HepG2 (cell line): ENCODE measurements at regions not wholly inside any gene's neighbourhood (a gene's known extent, or its start where the extent isn't known, plus 50 kb on each side); places are given as distances from the start of the nearest gene placed in this dataset.

Experiments used
- ATAC-seq: fragments of 200-7000 bp; cut with Tn5 transposase; 3 replicates; pipeline ENCODE4 v1.9.1; 2020; ENCODE audit warnings: mild to moderate bottlenecking, moderate library complexity
- BruUV-seq: library from RNA; stranded (reverse); fragments of 400-500 nt; replicated peaks from 2 replicates; lab custom pipeline; 2021; lab: Mats Ljungman, UMichigan
- CTCF ChIA-PET: fragments of 300-600 bp; formaldehyde crosslinking; extraction: SDS; loops from one replicate; lab custom pipeline; 2021; ENCODE audit warnings: low total read pairs, inconsistent platforms, low intra/inter-chr PET ratio; lab: Yijun Ruan, JAX
- POLR2A ChIA-PET: fragments of 350-600 bp; sonication (Branson Sonifier 250); formaldehyde crosslinking; loops from one replicate; lab custom pipeline; 2020; ENCODE audit warnings: antibody characterized with exemption, inconsistent platforms; lab: Yijun Ruan, JAX
- DNase-seq: peaks from one replicate; pipeline ENCODE4 v3.0.0-alpha.2; 2015; ENCODE audit warnings: low spot score
- FAIRE-seq: peaks from 3 replicates; lab custom pipeline; 2011; peaks lifted over from hg19 to GRCh38; lab: Jason Lieb, UNC
- H2AFZ ChIP-seq: one replicate; pipeline ENCODE4 v1.6.1; 2011; ENCODE audit warnings: low read length, inconsistent platforms
- H3K27ac ChIP-seq: fragments of 300-600 bp; 3 replicates; pipeline ENCODE4 v1.8.0; 2011; ENCODE audit warnings: mixed run types, mild to moderate bottlenecking, mixed read lengths, low read length, inconsistent platforms; ENCODE audit not compliant: insufficient read depth; ENCODE audit errors: extremely low read length
- H3K27me3 ChIP-seq, 2 experiments: fragments of 200-600 bp in 1 of 2; 2 replicates in 1 of 2; 3 replicates in 1 of 2; pipeline versions ENCODE4 v1.6.0 to v1.8.0; 2011; ENCODE audit warnings: low read length in 2 of 2, mild to moderate bottlenecking in 2 of 2, moderate library complexity in 2 of 2, inconsistent platforms in 1 of 2; ENCODE audit not compliant: insufficient read depth in 2 of 2, control insufficient read depth in 1 of 2
- H3K36me3 ChIP-seq, 2 experiments: fragments of 200-600 bp in 1 of 2; replicated peaks in 1 of 2; 2 replicates in 1 of 2; 3 replicates in 1 of 2; pipeline versions ENCODE4 v1.5.1 to v1.8.0; 2011; ENCODE audit warnings: low read length in 2 of 2, inconsistent platforms in 1 of 2; ENCODE audit not compliant: insufficient read depth in 2 of 2, control insufficient read depth in 1 of 2
- H3K4me1 ChIP-seq: 2 replicates; pipeline ENCODE4 v1.5.1; 2012; ENCODE audit warnings: low read length, inconsistent platforms; ENCODE audit not compliant: insufficient read depth
- H3K4me2 ChIP-seq: 2 replicates; pipeline ENCODE4 v1.6.0; 2011; ENCODE audit warnings: low read depth, low read length, inconsistent platforms
- H3K4me3 ChIP-seq, 3 experiments: fragments of 200-600 bp in 1 of 3; sonication (generic), shearing (Covaris generic) in 1 of 3; replicated peaks in 1 of 3; 2 replicates each; pipeline ENCODE4 v1.5.1; 2011 to 2016; ENCODE audit warnings: low read length in 3 of 3, inconsistent platforms in 2 of 3, low read depth in 2 of 3, mild to moderate bottlenecking in 2 of 3, control low read depth in 1 of 3, mixed read lengths in 1 of 3; ENCODE audit not compliant: insufficient read depth in 1 of 3
- H3K79me2 ChIP-seq: one replicate; pipeline ENCODE4 v1.6.1; 2011; ENCODE audit warnings: low read length, inconsistent platforms; ENCODE audit not compliant: insufficient read depth
- H3K9ac ChIP-seq: 2 replicates; pipeline ENCODE4 v1.6.0; 2011; ENCODE audit warnings: mild to moderate bottlenecking, low read depth, low read length, inconsistent platforms; ENCODE audit not compliant: insufficient read depth
- H3K9me3 ChIP-seq: 2 replicates; pipeline ENCODE4 v1.5.1; 2012; ENCODE audit warnings: mild to moderate bottlenecking, low read length
- H4K20me1 ChIP-seq: 2 replicates; pipeline ENCODE4 v1.6.0; 2011; ENCODE audit warnings: inconsistent platforms, mild to moderate bottlenecking, low read length, moderate library complexity; ENCODE audit not compliant: insufficient read depth
- CREB1 ChIP-seq, 2 experiments: fragments of 450-650 bp in 1 of 2; IDR thresholded peaks; 2 replicates each; pipeline ENCODE4 v1.6.1; 2016 to 2017; ENCODE audit warnings: control low read depth in 1 of 2, mild to moderate bottlenecking in 1 of 2, missing compliant biosample characterization in 1 of 2, missing genetic modification characterization in 1 of 2
- FOXO1 ChIP-seq: sonication (generic); formaldehyde crosslinking; IDR thresholded peaks from 2 replicates; pipeline ENCODE4 v1.4.0; 2020; ENCODE audit warnings: missing genetic modification reagents
- IKZF4 ChIP-seq: sonication (generic); formaldehyde crosslinking; IDR thresholded peaks from 2 replicates; pipeline ENCODE4 v1.5.1; 2020; ENCODE audit warnings: borderline replicate concordance, mild to moderate bottlenecking, low read depth, missing genetic modification reagents; ENCODE audit errors: not compliant biosample characterization
- MTF2 ChIP-seq: sonication (generic); formaldehyde crosslinking; IDR thresholded peaks from 2 replicates; pipeline ENCODE4 v1.5.0; 2020; ENCODE audit warnings: missing genetic modification reagents, borderline replicate concordance
- NFIB ChIP-seq: sonication (generic); formaldehyde crosslinking; IDR thresholded peaks from 2 replicates; pipeline ENCODE4 v1.9.0; 2021; ENCODE audit warnings: missing genetic modification reagents, mild to moderate bottlenecking, borderline replicate concordance
- REXO4 ChIP-seq: sonication (generic); formaldehyde crosslinking; IDR thresholded peaks from 2 replicates; pipeline ENCODE4 v1.8.0; 2022; ENCODE audit warnings: missing genetic modification reagents, mild to moderate bottlenecking, borderline replicate concordance
- TRIM24 ChIP-seq: sonication (generic); formaldehyde crosslinking; IDR thresholded peaks from 2 replicates; pipeline ENCODE4 v1.8.0; 2022; ENCODE audit warnings: mild to moderate bottlenecking, missing genetic modification reagents
- ZFP82 ChIP-seq: sonication (generic); formaldehyde crosslinking; IDR thresholded peaks from 2 replicates; pipeline ENCODE4 v1.5.1; 2020; ENCODE audit warnings: mild to moderate bottlenecking, missing genetic modification reagents, borderline replicate concordance
- ZIK1 ChIP-seq: sonication (generic); formaldehyde crosslinking; IDR thresholded peaks from 2 replicates; pipeline ENCODE4 v1.5.0; 2020; ENCODE audit warnings: mild to moderate bottlenecking, low read depth, missing genetic modification reagents, borderline replicate concordance
- ZNF432 ChIP-seq: sonication (generic); formaldehyde crosslinking; IDR thresholded peaks from 2 replicates; pipeline ENCODE4 v1.5.0; 2020; ENCODE audit warnings: missing genetic modification reagents, mild to moderate bottlenecking, borderline replicate concordance
- ZNF616 ChIP-seq: sonication (generic); formaldehyde crosslinking; IDR thresholded peaks from 2 replicates; pipeline ENCODE4 v1.5.0; 2020; ENCODE audit warnings: low read depth, mild to moderate bottlenecking, missing genetic modification reagents
- ZNF704 ChIP-seq: sonication (generic); formaldehyde crosslinking; IDR thresholded peaks from 2 replicates; pipeline ENCODE4 v1.8.1; 2023; ENCODE audit warnings: mild to moderate bottlenecking, inconsistent platforms, moderate library complexity, missing genetic modification reagents, borderline replicate concordance
- ZNF710 ChIP-seq: sonication (generic); formaldehyde crosslinking; IDR thresholded peaks from 2 replicates; pipeline ENCODE4 v1.5.0; 2020; ENCODE audit warnings: mild to moderate bottlenecking, missing genetic modification reagents, borderline replicate concordance
- WGBS: methylation state at CpG from one replicate; pipeline ENCODE4 v1.1.6; 2017; ENCODE audit warnings: low lambda C conversion rate; 5-methylcytosine and 5-hydroxymethylcytosine counted together
- in situ Hi-C: cut with HindIII; loops from 2 replicates; pipeline ENCODE4 v1.10.0; 2017; ENCODE audit warnings: low pct_unique_long_range_greater_than_20kb; ENCODE audit not compliant: extremely low pct_ligation_motif_present
- intact Hi-C: fragments of 100-400 bp; cut with micrococcal nuclease; formaldehyde crosslinking; loops from one replicate; pipeline ENCODE4 v1.10.0; 2022; ENCODE audit not compliant: unreplicated experiment
- TF ChIP-seq, protein P1 (sequence below): sonication (generic); formaldehyde crosslinking; IDR thresholded peaks from 2 replicates; pipeline ENCODE4 v1.4.0; 2020; ENCODE audit warnings: mild to moderate bottlenecking, missing genetic modification reagents, borderline replicate concordance
- TF ChIP-seq, protein P2 (sequence below): sonication (generic); formaldehyde crosslinking; IDR thresholded peaks from 2 replicates; pipeline ENCODE4 v1.4.0; 2020; ENCODE audit warnings: mild to moderate bottlenecking, missing genetic modification reagents
- TF ChIP-seq, protein P3 (sequence below): sonication (generic); formaldehyde crosslinking; conservative IDR thresholded peaks from 2 replicates; pipeline ENCODE4 v1.4.0; 2020; ENCODE audit warnings: missing genetic modification reagents

GRCh38 chr14:71629765-71630492 lies 302.3 kb upstream of the RGS6 start:
- FAIRE-seq: no peak
- no peaks in the 10 kb centered on the region for H3K36me3 ChIP-seq
- POLR2A ChIA-PET: no interaction called here
- TF ChIP-seq ZNF704 (CRISPR knock-in tag) (no peak), NFIB (CRISPR knock-in tag) (no peak), ZNF616 (CRISPR knock-in tag) (no peak), IKZF4 (CRISPR knock-in tag) (no peak), REXO4 (no peak), ZFP82 (CRISPR knock-in tag) (no peak), ZNF432 (no peak), FOXO1 (CRISPR knock-in tag) (no peak), TRIM24 (no peak), CREB1 (IDR thresholded peaks at IDR 0.05) (no peak), CREB1 (CRISPR knock-in tag; IDR thresholded peaks at IDR 0.05) (no peak), ZIK1 (CRISPR knock-in tag) (no peak), ZNF710 (CRISPR knock-in tag) (no peak), MTF2 (CRISPR knock-in tag) (no peak)
- TF ChIP-seq, protein P1, sequence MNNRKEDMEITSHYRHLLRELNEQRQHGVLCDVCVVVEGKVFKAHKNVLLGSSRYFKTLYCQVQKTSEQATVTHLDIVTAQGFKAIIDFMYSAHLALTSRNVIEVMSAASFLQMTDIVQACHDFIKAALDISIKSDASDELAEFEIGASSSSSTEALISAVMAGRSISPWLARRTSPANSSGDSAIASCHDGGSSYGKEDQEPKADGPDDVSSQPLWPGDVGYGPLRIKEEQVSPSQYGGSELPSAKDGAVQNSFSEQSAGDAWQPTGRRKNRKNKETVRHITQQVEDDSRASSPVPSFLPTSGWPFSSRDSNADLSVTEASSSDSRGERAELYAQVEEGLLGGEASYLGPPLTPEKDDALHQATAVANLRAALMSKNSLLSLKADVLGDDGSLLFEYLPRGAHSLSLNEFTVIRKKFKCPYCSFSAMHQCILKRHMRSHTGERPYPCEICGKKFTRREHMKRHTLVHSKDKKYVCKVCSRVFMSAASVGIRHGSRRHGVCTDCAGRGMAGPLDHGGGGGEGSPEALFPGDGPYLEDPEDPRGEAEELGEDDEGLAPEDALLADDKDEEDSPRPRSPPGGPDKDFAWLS (CRISPR knock-in tag): no peak
- TF ChIP-seq, protein P2, sequence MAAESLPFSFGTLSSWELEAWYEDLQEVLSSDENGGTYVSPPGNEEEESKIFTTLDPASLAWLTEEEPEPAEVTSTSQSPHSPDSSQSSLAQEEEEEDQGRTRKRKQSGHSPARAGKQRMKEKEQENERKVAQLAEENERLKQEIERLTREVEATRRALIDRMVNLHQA (CRISPR knock-in tag): no peak
- TF ChIP-seq, protein P3, sequence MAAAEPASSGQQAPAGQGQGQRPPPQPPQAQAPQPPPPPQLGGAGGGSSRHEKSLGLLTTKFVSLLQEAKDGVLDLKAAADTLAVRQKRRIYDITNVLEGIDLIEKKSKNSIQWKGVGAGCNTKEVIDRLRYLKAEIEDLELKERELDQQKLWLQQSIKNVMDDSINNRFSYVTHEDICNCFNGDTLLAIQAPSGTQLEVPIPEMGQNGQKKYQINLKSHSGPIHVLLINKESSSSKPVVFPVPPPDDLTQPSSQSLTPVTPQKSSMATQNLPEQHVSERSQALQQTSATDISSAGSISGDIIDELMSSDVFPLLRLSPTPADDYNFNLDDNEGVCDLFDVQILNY (CRISPR knock-in tag): no peak

More at GRCh38 chr14:71629765-71630492, 302.3 kb upstream of the RGS6 start:
- no TSS peak for BruUV-seq
- no peaks in the 10 kb centered on the region for H3K27me3 ChIP-seq
- H2AFZ ChIP-seq: no peak overlapping the region
- H3K9me3 ChIP-seq: no peaks in the 10 kb centered on the region
- H3K4me1 ChIP-seq: no peaks in the 10 kb centered on the region
- H3K9ac ChIP-seq: no peak overlapping the region
- no peaks in the 10 kb centered on the region for H4K20me1 ChIP-seq
- no peak overlapping the region for H3K27ac ChIP-seq
- CTCF ChIA-PET: no interaction called here
- no peaks in the 10 kb centered on the region for H3K79me2 ChIP-seq
- H3K4me3 ChIP-seq: no peak overlapping the region
- DNase-seq: no peak
- WGBS: 94% methylated on average over 7 of the region's 7 CpGs
- in situ Hi-C loops: no loop called here
- no peak overlapping the region for H3K4me2 ChIP-seq
- no peak for ATAC-seq
- intact Hi-C loops: no loop called here
